GM18951 (cell line): ENCODE measurements at regions not wholly inside any gene's neighbourhood (a gene's known extent, or its start where the extent isn't known, plus 50 kb on each side); places are given as distances from the start of the nearest gene placed in this dataset.
"Not testable (repeated sequence)": the region's sequence is repeated elsewhere in the genome, so short reads cannot be mapped to it uniquely, and the experiment has no call there.

Experiments
- POLR2A ChIP-seq: IDR thresholded peaks from 4 replicates; pipeline ENCODE4 v1.6.1; 2011; ENCODE audit warnings: mild to moderate bottlenecking; ENCODE audit not compliant: insufficient read length, insufficient read depth; ENCODE audit errors: extremely low read depth
- in situ Hi-C: fragments of 300-500 bp; cut with MboI; formaldehyde crosslinking; loops from one replicate; pipeline ENCODE4 v1.12.0; 2022; ENCODE audit warnings: low sequenced_read_pairs, mixed read lengths, inconsistent platforms; ENCODE audit not compliant: unreplicated experiment

GRCh38 chr2:34143149-34143548, 544.0 kb upstream of the FAM98A start:
- in situ Hi-C loops: no loop called here

GRCh38 chr2:34142531-34143008, 543.5 kb upstream of the FAM98A start:
- in situ Hi-C loops: not testable (repeated sequence)

More at GRCh38 chr2:34143149-34143548, 544.0 kb upstream of the FAM98A start:
- TF ChIP-seq POLR2A: no peak

- in situ Hi-C loops: not testable (repeated sequence)
Measured at GRCh38 chr2:34133065-34133464, 534.0 kb upstream of the FAM98A start.

GRCh38 chr2:34126279-34126678, 527.2 kb upstream of the FAM98A start:
- in situ Hi-C loops: no loop called here
- no peak for TF ChIP-seq POLR2A

- in situ Hi-C loops: no loop called here
- no peak for TF ChIP-seq POLR2A
Measured at GRCh38 chr2:34123996-34124785, 525.1 kb upstream of the FAM98A start.

GRCh38 chr2:34121076-34121475, 522.0 kb upstream of the FAM98A start:
- in situ Hi-C loops: no loop called here
- no peak for TF ChIP-seq POLR2A

GRCh38 chr2:34115076-34115475, 516.0 kb upstream of the FAM98A start:
- in situ Hi-C loops: no loop called here
- no peak for TF ChIP-seq POLR2A

GRCh38 chr2:34112161-34112560, 513.1 kb upstream of the FAM98A start:
- TF ChIP-seq POLR2A: no peak
- in situ Hi-C loops: no loop called here

GRCh38 chr2:34110392-34110791, 511.3 kb upstream of the FAM98A start:
- in situ Hi-C loops: no loop called here
- TF ChIP-seq POLR2A: no peak

GRCh38 chr2:34107811-34108210, 508.7 kb upstream of the FAM98A start:
- TF ChIP-seq POLR2A: no peak
- in situ Hi-C loops: no loop called here

- no peak for TF ChIP-seq POLR2A
- in situ Hi-C loops: no loop called here
Measured at GRCh38 chr2:34105006-34105767, 506.1 kb upstream of the FAM98A start.

GRCh38 chr2:34104601-34105000, 505.5 kb upstream of the FAM98A start:
- no peak for TF ChIP-seq POLR2A
- in situ Hi-C loops: no loop called here

- TF ChIP-seq POLR2A: no peak
- in situ Hi-C loops: no loop called here
Measured at GRCh38 chr2:34103437-34103836, 504.3 kb upstream of the FAM98A start.

- in situ Hi-C loops: no loop called here
Measured at GRCh38 chr2:34102339-34102738, 503.2 kb upstream of the FAM98A start.

More at GRCh38 chr2:34102339-34102738, 503.2 kb upstream of the FAM98A start:
- no peak for TF ChIP-seq POLR2A
